ENCODE measurements at regions not wholly inside any gene's neighbourhood (a gene's known extent, or its start where the extent isn't known, plus 50 kb on each side); places are given as distances from the start of the nearest gene placed in this dataset.

DNA sequence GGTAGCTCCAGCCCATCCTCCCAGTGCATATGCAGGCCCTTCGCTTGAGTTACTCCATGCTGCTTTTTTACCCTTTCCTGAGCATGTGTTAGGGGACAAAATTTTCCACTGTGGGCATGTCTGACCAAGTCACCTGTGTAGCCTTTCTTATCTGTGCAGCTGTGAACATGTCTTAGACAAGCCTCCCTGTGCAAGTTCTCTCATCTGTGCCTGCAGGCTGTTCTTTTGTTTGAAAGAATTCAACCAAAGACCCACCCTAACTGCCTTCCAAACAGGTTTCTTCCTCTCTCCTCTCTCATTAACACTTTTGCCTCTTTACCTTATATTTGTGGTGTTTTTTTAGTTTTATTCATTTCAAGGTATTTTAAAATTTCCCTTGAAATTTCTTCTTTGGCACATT is 53.2 kb upstream of the SPIN4 start:
- POLR2A ChIA-PET, result no interaction called here
- Mint-ChIP-seq H3K4me1 (no peaks in the 10 kb centered on the region), H3K9me3 (peaks cover 0 to 28% (median 10%) of the 10 kb centered on the region in 9 donors), H3K36me3 (peaks cover 0 to 17% (median 2%) of the 10 kb centered on the region in 3 donors), H3K27me3 (no peaks in the 10 kb centered on the region), H3K27ac (no peak overlapping the region), H3K4me3 (no peak overlapping the region)
- DNase-seq, result no peak
- ATAC-seq, result no peak

GRCh38 chrX:63402106-63402505 is 51.0 kb upstream of the SPIN4 start:
- Mint-ChIP-seq H3K9me3 (peaks cover 0 to 18% (median 7%) of the 10 kb centered on the region in 9 donors), H3K36me3 (peaks cover 0 to 15% (median 2%) of the 10 kb centered on the region in 3 donors), H3K27ac (no peak overlapping the region), H3K4me3 (no peak overlapping the region), H3K27me3 (no peaks in the 10 kb centered on the region), H3K4me1 (no peaks in the 10 kb centered on the region)
- DNase-seq, result no peak
- POLR2A ChIA-PET, result no interaction called here
- ATAC-seq, result no peak

All from naive thymus-derived CD8-positive, alpha-beta T cell (primary cell).